HCT116 (cell line): ENCODE measurements at regions not wholly inside any gene's neighbourhood (a gene's known extent, or its start where the extent isn't known, plus 50 kb on each side); places are given as distances from the start of the nearest gene placed in this dataset.

ENCODE experiments used
- CEBPB ChIP-seq: IDR thresholded peaks from 2 replicates; pipeline ENCODE4 v1.6.1; 2012; ENCODE audit warnings: low read depth
- EZH2phosphoT487 ChIP-seq: fragments of 200-600 bp; IDR thresholded peaks from 2 replicates; pipeline ENCODE4 v1.6.1; 2018; ENCODE audit warnings: antibody characterized with exemption, borderline replicate concordance
- FOSL1 ChIP-seq: IDR thresholded peaks from 2 replicates; pipeline ENCODE4 v1.6.1; 2012; ENCODE audit warnings: low read depth
- POLR2A ChIP-seq: IDR thresholded peaks from 2 replicates; pipeline ENCODE4 v1.7.0; 2011; ENCODE audit warnings: borderline replicate concordance; ENCODE audit not compliant: insufficient read depth, insufficient read length; ENCODE audit errors: extremely low read depth
- POLR2AphosphoS5 ChIP-seq: IDR thresholded peaks from 2 replicates; pipeline ENCODE4 v1.6.1; 2011; ENCODE audit warnings: mild to moderate bottlenecking, low read depth, low read length, moderate library complexity
- RAD21 ChIP-seq: IDR thresholded peaks from 2 replicates; pipeline ENCODE4 v1.6.1; 2012; ENCODE audit warnings: low read depth, mild to moderate bottlenecking
- SIN3A ChIP-seq: IDR thresholded peaks from 2 replicates; pipeline ENCODE4 v1.6.1; 2012; ENCODE audit warnings: low read depth
- SP1 ChIP-seq: IDR thresholded peaks from 2 replicates; pipeline ENCODE4 v1.6.1; 2012; ENCODE audit warnings: low read depth
- SRF ChIP-seq: IDR thresholded peaks from 2 replicates; pipeline ENCODE4 v1.6.1; 2012; ENCODE audit warnings: low read depth
- ZNF274 ChIP-seq: fragments of 200-500 bp; sonication (Bioruptor generic); IDR thresholded peaks from 2 replicates; pipeline ENCODE4 v1.6.1; 2014; ENCODE audit warnings: mild to moderate bottlenecking, low read depth, low read length, inconsistent platforms
- TF ChIP-seq, protein P1 (sequence below): IDR thresholded peaks from 2 replicates; pipeline ENCODE4 v1.6.1; 2012
- TF ChIP-seq, protein P2 (sequence below), 3 experiments: fragments of 200-600 bp in 1 of 3; sonication (generic) in 1 of 3; IDR thresholded peaks in 2 of 3; conservative IDR thresholded peaks in 1 of 3; 2 replicates each; pipeline ENCODE4 v1.5.1; 2012 to 2017; ENCODE audit warnings: low read depth in 2 of 3, low read length in 2 of 3, antibody characterized with exemption in 1 of 3, borderline replicate concordance in 1 of 3, control low read depth in 1 of 3, mild to moderate bottlenecking in 1 of 3, mixed read lengths in 1 of 3, mixed run types in 1 of 3, moderate library complexity in 1 of 3; ENCODE audit not compliant: insufficient read depth in 1 of 3
- TF ChIP-seq, protein P3 (sequence below): IDR thresholded peaks from 2 replicates; pipeline ENCODE4 v1.6.1; 2012

DNA sequence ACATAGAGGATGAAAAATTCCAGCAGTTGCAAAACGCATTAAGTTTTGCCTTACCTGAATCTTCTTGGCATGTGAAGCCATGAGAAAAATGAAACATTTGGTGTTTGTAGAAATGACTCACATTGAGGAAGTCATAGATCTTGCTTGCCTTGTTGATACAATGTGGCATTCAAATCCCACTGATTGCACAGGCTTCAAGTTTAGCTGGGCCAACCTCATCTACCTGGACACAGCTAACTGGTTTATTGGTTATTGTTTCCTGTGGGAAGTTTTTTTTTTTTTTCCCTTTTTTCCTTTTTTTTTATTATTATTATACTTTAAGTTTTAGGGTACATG is 168.9 kb upstream of the C21orf91 start:
- TF ChIP-seq, protein P1, sequence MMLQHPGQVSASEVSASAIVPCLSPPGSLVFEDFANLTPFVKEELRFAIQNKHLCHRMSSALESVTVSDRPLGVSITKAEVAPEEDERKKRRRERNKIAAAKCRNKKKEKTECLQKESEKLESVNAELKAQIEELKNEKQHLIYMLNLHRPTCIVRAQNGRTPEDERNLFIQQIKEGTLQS, result no peak
- TF ChIP-seq, protein P2, sequence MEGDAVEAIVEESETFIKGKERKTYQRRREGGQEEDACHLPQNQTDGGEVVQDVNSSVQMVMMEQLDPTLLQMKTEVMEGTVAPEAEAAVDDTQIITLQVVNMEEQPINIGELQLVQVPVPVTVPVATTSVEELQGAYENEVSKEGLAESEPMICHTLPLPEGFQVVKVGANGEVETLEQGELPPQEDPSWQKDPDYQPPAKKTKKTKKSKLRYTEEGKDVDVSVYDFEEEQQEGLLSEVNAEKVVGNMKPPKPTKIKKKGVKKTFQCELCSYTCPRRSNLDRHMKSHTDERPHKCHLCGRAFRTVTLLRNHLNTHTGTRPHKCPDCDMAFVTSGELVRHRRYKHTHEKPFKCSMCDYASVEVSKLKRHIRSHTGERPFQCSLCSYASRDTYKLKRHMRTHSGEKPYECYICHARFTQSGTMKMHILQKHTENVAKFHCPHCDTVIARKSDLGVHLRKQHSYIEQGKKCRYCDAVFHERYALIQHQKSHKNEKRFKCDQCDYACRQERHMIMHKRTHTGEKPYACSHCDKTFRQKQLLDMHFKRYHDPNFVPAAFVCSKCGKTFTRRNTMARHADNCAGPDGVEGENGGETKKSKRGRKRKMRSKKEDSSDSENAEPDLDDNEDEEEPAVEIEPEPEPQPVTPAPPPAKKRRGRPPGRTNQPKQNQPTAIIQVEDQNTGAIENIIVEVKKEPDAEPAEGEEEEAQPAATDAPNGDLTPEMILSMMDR (IDR thresholded peaks at IDR 0.05 in 2 of 3, conservative IDR thresholded peaks at IDR 0.05 in 1 of 3; ENCODE audit: borderline replicate concordance in 1 of 3, insufficient read depth in 1 of 3, low read depth in 2 of 3, low read length in 2 of 3), result no peak
- TF ChIP-seq ZNF274, result no peak
- no peak for TF ChIP-seq POLR2AphosphoS5
- TF ChIP-seq POLR2A, result no peak
- TF ChIP-seq CEBPB, result no peak
- TF ChIP-seq EZH2phosphoT487, result no peak
- TF ChIP-seq FOSL1, result no peak
- TF ChIP-seq RAD21, result no peak
- no peak for TF ChIP-seq SP1
- TF ChIP-seq, protein P3, sequence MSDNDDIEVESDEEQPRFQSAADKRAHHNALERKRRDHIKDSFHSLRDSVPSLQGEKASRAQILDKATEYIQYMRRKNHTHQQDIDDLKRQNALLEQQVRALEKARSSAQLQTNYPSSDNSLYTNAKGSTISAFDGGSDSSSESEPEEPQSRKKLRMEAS, result no peak
- no peak for TF ChIP-seq SRF
- TF ChIP-seq SIN3A, result no peak
